Gastrocnemius medialis (tissue), 4 donors: ENCODE measurements at regions not wholly inside any gene's neighbourhood (a gene's known extent, or its start where the extent isn't known, plus 50 kb on each side); places are given as distances from the start of the nearest gene placed in this dataset.

Experiments used
- CTCF ChIP-seq, 5 experiments: fragments of 450-650 bp in 3 of 5; fragments of 200-600 bp in 2 of 5; sonication (generic) in 2 of 5; IDR thresholded peaks in 4 of 5; conservative IDR thresholded peaks in 1 of 5; 1 replicate in 4 of 5; 2 replicates in 1 of 5; pipeline ENCODE4 v1.5.1; 2016 to 2019; ENCODE audit warnings: antibody characterized with exemption in 5 of 5, mild to moderate bottlenecking in 3 of 5, moderate library complexity in 3 of 5
- POLR2A ChIP-seq, 2 donors: fragments of 450-650 bp; IDR thresholded peaks; one replicate each; pipeline ENCODE4 v1.6.1; 2017; ENCODE audit warnings: antibody characterized with exemption in 2 of 2, mild to moderate bottlenecking in 2 of 2, moderate library complexity in 2 of 2

GRCh38 chr1:214186103-214186824 lies 94.7 kb upstream of the SMYD2 start:
- no peak for TF ChIP-seq POLR2A (IDR thresholded peaks at IDR 0.05)
- no peak for TF ChIP-seq CTCF (IDR thresholded peaks at IDR 0.05 in 4 of 5, conservative IDR thresholded peaks at IDR 0.05 in 1 of 5)
